ENCODE measurements at regions not wholly inside any gene's neighbourhood (a gene's known extent, or its start where the extent isn't known, plus 50 kb on each side); places are given as distances from the start of the nearest gene placed in this dataset.
A peak's percentile ranks its signal among the peaks of the same experiment; 100 is the strongest.

DNA sequence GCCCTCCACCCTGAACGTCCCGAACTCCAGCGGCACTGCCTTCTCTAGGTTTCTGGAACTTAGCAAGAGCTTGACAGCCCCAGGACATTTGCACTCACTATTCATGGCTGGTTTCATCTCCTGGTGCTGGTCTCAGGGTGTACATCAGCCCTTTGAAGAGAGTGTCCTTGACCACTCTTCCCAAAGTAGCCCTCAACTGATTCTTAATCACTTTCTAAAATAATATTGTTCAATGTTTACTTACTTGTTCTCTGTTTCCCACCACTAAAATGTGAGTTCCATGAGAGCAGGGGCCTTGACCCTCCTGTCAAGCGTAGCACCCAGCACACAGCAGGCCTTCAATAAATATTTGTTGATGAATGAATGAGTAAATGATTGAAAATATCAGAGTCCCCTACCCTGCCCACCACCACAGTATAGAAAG lies 262.5 kb downstream of the RHOU start (continued):
- TF ChIP-seq GRHL1 (CRISPR knock-in tag; conservative IDR thresholded peaks at IDR 0.05), result no peak
- no peak for TF ChIP-seq ZNF333 (CRISPR knock-in tag; IDR thresholded peaks at IDR 0.05; ENCODE audit: borderline replicate concordance)
- no peak for TF ChIP-seq ZNF598 (CRISPR knock-in tag; IDR thresholded peaks at IDR 0.05; ENCODE audit: borderline replicate concordance)
- no peak for TF ChIP-seq SP1 (IDR thresholded peaks at IDR 0.05)
- TF ChIP-seq SP1 (CRISPR knock-in tag; IDR thresholded peaks at IDR 0.05), result no peak
- TF ChIP-seq ZNF383 (CRISPR knock-in tag; IDR thresholded peaks at IDR 0.05; ENCODE audit: borderline replicate concordance), result no peak
- TF ChIP-seq ZNF512 (CRISPR knock-in tag; IDR thresholded peaks at IDR 0.05), result no peak
- no peak for TF ChIP-seq ZNF337 (CRISPR knock-in tag; IDR thresholded peaks at IDR 0.05; ENCODE audit: borderline replicate concordance, low read depth)
- TF ChIP-seq KLF15 (CRISPR knock-in tag; IDR thresholded peaks at IDR 0.05; ENCODE audit: borderline replicate concordance), result no peak
- no peak for TF ChIP-seq CBX5 (CRISPR knock-in tag; IDR thresholded peaks at IDR 0.05; ENCODE audit: borderline replicate concordance)
- no peak for TF ChIP-seq ZEB1 (IDR thresholded peaks at IDR 0.05; ENCODE audit: insufficient replicate concordance, low read depth)
- TF ChIP-seq MXD4 (CRISPR knock-in tag; IDR thresholded peaks at IDR 0.05), result no peak
- TF ChIP-seq TBP (CRISPR knock-in tag; IDR thresholded peaks at IDR 0.05), result no peak
- TF ChIP-seq CEBPG (CRISPR knock-in tag; IDR thresholded peaks at IDR 0.05), result no peak
- TF ChIP-seq ZNF839 (CRISPR knock-in tag; IDR thresholded peaks at IDR 0.05; ENCODE audit: borderline replicate concordance), result no peak
- TF ChIP-seq ZNF251 (CRISPR knock-in tag; IDR thresholded peaks at IDR 0.05), result no peak
- no peak for TF ChIP-seq GABPB1 (CRISPR knock-in tag; IDR thresholded peaks at IDR 0.05)
- peak; percentile 75; the same call in 1 of the 2 replicates for TF ChIP-seq RXRB (CRISPR knock-in tag; IDR thresholded peaks at IDR 0.05; ENCODE audit: borderline replicate concordance)
- no peak for TF ChIP-seq TFDP2 (CRISPR knock-in tag; IDR thresholded peaks at IDR 0.05)
- no peak for TF ChIP-seq ZNF160 (CRISPR knock-in tag; IDR thresholded peaks at IDR 0.05)
- TF ChIP-seq SIX1 (CRISPR knock-in tag; IDR thresholded peaks at IDR 0.05; ENCODE audit: borderline replicate concordance), result no peak
- TF ChIP-seq ZNF589 (CRISPR knock-in tag; conservative IDR thresholded peaks at IDR 0.05), result no peak
- TF ChIP-seq ZNF460 (CRISPR knock-in tag; IDR thresholded peaks at IDR 0.05; ENCODE audit: borderline replicate concordance), result no peak
- TF ChIP-seq, protein P1, sequence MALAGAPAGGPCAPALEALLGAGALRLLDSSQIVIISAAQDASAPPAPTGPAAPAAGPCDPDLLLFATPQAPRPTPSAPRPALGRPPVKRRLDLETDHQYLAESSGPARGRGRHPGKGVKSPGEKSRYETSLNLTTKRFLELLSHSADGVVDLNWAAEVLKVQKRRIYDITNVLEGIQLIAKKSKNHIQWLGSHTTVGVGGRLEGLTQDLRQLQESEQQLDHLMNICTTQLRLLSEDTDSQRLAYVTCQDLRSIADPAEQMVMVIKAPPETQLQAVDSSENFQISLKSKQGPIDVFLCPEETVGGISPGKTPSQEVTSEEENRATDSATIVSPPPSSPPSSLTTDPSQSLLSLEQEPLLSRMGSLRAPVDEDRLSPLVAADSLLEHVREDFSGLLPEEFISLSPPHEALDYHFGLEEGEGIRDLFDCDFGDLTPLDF (CRISPR knock-in tag; IDR thresholded peaks at IDR 0.05), result no peak
- TF ChIP-seq ZNF747 (CRISPR knock-in tag; IDR thresholded peaks at IDR 0.05; ENCODE audit: borderline replicate concordance), result no peak
- no peak for TF ChIP-seq ZFP36L1 (CRISPR knock-in tag; IDR thresholded peaks at IDR 0.05)
- no peak for TF ChIP-seq RFX5 (IDR thresholded peaks at IDR 0.05; ENCODE audit: low read depth, low read length)
- no peak for TF ChIP-seq HNRNPL (IDR thresholded peaks at IDR 0.05; ENCODE audit: low read depth, low read length)
- TF ChIP-seq CCAR2 (optimal IDR thresholded peaks at IDR 0.05; ENCODE audit: low read depth, low read length), result no peak

All from HepG2 (cell line).